HepG2 (cell line): ENCODE measurements at regions not wholly inside any gene's neighbourhood (a gene's known extent, or its start where the extent isn't known, plus 50 kb on each side); places are given as distances from the start of the nearest gene placed in this dataset.

ENCODE experiments used
- IRF2 ChIP-seq: IDR thresholded peaks from 2 replicates; pipeline ENCODE4 v1.6.1; 2018; ENCODE audit warnings: missing genetic modification reagents, missing compliant biosample characterization
- ZBTB1 ChIP-seq: sonication (generic); formaldehyde crosslinking; IDR thresholded peaks from 2 replicates; pipeline ENCODE4 v1.4.0; 2020; ENCODE audit warnings: missing genetic modification reagents, borderline replicate concordance
- ZNF124 ChIP-seq: sonication (generic); formaldehyde crosslinking; IDR thresholded peaks from 2 replicates; pipeline ENCODE4 v1.4.0; 2020; ENCODE audit warnings: missing genetic modification reagents
- TF ChIP-seq, protein P1 (sequence below): sonication (generic); formaldehyde crosslinking; IDR thresholded peaks from 2 replicates; pipeline ENCODE4 v1.5.0; 2020; ENCODE audit warnings: mild to moderate bottlenecking, missing genetic modification reagents, moderate library complexity

DNA sequence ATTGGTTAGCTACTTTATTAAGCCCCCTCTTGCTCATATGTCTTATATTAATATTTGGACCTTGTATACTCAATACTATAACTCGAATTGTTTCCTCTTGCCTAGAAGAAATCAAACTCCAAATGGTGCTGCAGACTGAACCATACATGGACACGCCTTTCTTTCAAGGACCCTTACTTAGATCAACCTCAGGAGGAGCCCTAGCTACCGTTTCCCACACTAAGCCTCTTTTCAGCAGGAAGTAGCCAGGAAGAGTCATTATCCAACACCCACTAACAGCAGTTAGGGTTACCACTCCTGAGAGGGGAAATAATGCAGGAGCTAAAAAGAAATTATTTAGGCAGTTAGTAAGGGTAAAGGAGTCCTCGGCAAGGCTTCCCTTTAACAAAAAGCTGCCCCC is 243.8 kb upstream of the PUM3 start:
- TF ChIP-seq ZNF124 (no peak), ZBTB1 (CRISPR knock-in tag) (no peak), IRF2 (CRISPR knock-in tag) (no peak)
- TF ChIP-seq, protein P1, sequence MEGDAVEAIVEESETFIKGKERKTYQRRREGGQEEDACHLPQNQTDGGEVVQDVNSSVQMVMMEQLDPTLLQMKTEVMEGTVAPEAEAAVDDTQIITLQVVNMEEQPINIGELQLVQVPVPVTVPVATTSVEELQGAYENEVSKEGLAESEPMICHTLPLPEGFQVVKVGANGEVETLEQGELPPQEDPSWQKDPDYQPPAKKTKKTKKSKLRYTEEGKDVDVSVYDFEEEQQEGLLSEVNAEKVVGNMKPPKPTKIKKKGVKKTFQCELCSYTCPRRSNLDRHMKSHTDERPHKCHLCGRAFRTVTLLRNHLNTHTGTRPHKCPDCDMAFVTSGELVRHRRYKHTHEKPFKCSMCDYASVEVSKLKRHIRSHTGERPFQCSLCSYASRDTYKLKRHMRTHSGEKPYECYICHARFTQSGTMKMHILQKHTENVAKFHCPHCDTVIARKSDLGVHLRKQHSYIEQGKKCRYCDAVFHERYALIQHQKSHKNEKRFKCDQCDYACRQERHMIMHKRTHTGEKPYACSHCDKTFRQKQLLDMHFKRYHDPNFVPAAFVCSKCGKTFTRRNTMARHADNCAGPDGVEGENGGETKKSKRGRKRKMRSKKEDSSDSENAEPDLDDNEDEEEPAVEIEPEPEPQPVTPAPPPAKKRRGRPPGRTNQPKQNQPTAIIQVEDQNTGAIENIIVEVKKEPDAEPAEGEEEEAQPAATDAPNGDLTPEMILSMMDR (CRISPR knock-in tag), result no peak
